GM12878 (cell line): ENCODE measurements at regions not wholly inside any gene's neighbourhood (a gene's known extent, or its start where the extent isn't known, plus 50 kb on each side); places are given as distances from the start of the nearest gene placed in this dataset.
"Not testable (repeated sequence)": the region's sequence is repeated elsewhere in the genome, so short reads cannot be mapped to it uniquely, and the experiment has no call there.

Experiments used
- CBX5 ChIP-seq: sonication (generic); IDR thresholded peaks from 2 replicates; pipeline ENCODE4 v1.6.1; 2016; ENCODE audit warnings: low read depth, moderate library complexity, mild to moderate bottlenecking, inconsistent platforms
- EZH2 ChIP-seq: IDR thresholded peaks from 2 replicates; pipeline ENCODE4 v1.6.1; 2012; ENCODE audit warnings: low read depth, mild to moderate bottlenecking, control low read depth, inconsistent platforms, low read length, borderline replicate concordance; ENCODE audit not compliant: control insufficient read depth
- HDAC2 ChIP-seq: fragments of 200-600 bp; sonication (generic); IDR thresholded peaks from 2 replicates; pipeline ENCODE4 v1.6.1; 2017
- MEF2A ChIP-seq: IDR thresholded peaks from 2 replicates; pipeline ENCODE4 v1.6.1; 2011; ENCODE audit warnings: low read depth, mild to moderate bottlenecking, low read length, moderate library complexity; ENCODE audit not compliant: insufficient read depth
- MXI1 ChIP-seq: fragments of 150-350 bp; IDR thresholded peaks from 2 replicates; pipeline ENCODE4 v1.6.1; 2011; ENCODE audit warnings: low read depth, mild to moderate bottlenecking, inconsistent platforms, low read length, improper control_type of control experiment
- NFXL1 ChIP-seq: fragments of 450-650 bp; IDR thresholded peaks from 2 replicates; pipeline ENCODE4 v1.6.1; 2017; ENCODE audit warnings: antibody characterized with exemption, mild to moderate bottlenecking, borderline replicate concordance
- POLR2A ChIP-seq: IDR thresholded peaks from 2 replicates; pipeline ENCODE4 v1.6.1; 2011; ENCODE audit warnings: low read depth, mild to moderate bottlenecking, low read length
- POLR2AphosphoS5 ChIP-seq: IDR thresholded peaks from 2 replicates; pipeline ENCODE4 v1.6.1; 2011; ENCODE audit warnings: mild to moderate bottlenecking, low read length, inconsistent platforms
- RAD21 ChIP-seq: IDR thresholded peaks from 2 replicates; pipeline ENCODE4 v1.6.1; 2011; ENCODE audit warnings: mild to moderate bottlenecking, low read depth, low read length, moderate library complexity; ENCODE audit not compliant: insufficient read depth
- RELA ChIP-seq: fragments of 450-650 bp; IDR thresholded peaks from 2 replicates; pipeline ENCODE4 v1.8.0; 2014; ENCODE audit warnings: borderline replicate concordance; ENCODE audit not compliant: partially characterized antibody
- SRF ChIP-seq, 2 experiments: IDR thresholded peaks; 2 replicates each; pipeline ENCODE4 v1.6.1; 2011; ENCODE audit warnings: low read depth in 2 of 2, low read length in 2 of 2, mild to moderate bottlenecking in 1 of 2, moderate library complexity in 1 of 2
- TF ChIP-seq, protein P1 (sequence below): fragments of 450-650 bp; IDR thresholded peaks from 2 replicates; pipeline ENCODE4 v1.6.1; 2017; ENCODE audit warnings: borderline replicate concordance
- TF ChIP-seq, protein P2 (sequence below), 3 experiments: IDR thresholded peaks in 2 of 3; conservative IDR thresholded peaks in 1 of 3; 2 replicates each; pipeline ENCODE4 v1.5.1; 2011; ENCODE audit warnings: low read depth in 3 of 3, low read length in 3 of 3, mild to moderate bottlenecking in 3 of 3, control low read depth in 2 of 3, moderate library complexity in 2 of 3, inconsistent platforms in 1 of 3, mixed read lengths in 1 of 3; ENCODE audit not compliant: control insufficient read depth in 2 of 3, insufficient read depth in 1 of 3; ENCODE audit errors: extremely low read depth in 1 of 3

DNA sequence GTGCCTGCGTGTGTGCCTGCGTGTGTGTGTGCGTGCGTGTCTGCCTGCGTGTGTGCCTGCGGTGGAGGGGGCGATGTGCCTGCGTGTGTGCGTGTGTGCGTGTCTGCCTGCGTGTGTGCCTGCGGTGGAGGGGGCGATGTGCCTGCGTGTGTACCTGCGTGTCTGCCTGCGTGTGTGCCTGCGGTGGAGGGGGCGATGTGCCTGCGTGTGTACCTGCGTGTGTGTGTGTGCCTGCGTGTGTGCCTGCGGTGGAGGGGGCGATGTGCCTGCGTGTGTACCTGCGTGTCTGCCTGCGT is 116.7 kb upstream of the ZNF516 start:
- not testable (repeated sequence) for TF ChIP-seq EZH2; MXI1; POLR2A; RELA; RAD21; MEF2A; NFXL1; POLR2AphosphoS5; CBX5; SRF (IDR thresholded peaks at IDR 0.05; ENCODE audit: low read depth in 2 of 2, low read length in 2 of 2); HDAC2
- TF ChIP-seq, protein P1, sequence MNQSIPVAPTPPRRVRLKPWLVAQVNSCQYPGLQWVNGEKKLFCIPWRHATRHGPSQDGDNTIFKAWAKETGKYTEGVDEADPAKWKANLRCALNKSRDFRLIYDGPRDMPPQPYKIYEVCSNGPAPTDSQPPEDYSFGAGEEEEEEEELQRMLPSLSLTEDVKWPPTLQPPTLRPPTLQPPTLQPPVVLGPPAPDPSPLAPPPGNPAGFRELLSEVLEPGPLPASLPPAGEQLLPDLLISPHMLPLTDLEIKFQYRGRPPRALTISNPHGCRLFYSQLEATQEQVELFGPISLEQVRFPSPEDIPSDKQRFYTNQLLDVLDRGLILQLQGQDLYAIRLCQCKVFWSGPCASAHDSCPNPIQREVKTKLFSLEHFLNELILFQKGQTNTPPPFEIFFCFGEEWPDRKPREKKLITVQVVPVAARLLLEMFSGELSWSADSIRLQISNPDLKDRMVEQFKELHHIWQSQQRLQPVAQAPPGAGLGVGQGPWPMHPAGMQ = not testable (repeated sequence)
- TF ChIP-seq, protein P2, sequence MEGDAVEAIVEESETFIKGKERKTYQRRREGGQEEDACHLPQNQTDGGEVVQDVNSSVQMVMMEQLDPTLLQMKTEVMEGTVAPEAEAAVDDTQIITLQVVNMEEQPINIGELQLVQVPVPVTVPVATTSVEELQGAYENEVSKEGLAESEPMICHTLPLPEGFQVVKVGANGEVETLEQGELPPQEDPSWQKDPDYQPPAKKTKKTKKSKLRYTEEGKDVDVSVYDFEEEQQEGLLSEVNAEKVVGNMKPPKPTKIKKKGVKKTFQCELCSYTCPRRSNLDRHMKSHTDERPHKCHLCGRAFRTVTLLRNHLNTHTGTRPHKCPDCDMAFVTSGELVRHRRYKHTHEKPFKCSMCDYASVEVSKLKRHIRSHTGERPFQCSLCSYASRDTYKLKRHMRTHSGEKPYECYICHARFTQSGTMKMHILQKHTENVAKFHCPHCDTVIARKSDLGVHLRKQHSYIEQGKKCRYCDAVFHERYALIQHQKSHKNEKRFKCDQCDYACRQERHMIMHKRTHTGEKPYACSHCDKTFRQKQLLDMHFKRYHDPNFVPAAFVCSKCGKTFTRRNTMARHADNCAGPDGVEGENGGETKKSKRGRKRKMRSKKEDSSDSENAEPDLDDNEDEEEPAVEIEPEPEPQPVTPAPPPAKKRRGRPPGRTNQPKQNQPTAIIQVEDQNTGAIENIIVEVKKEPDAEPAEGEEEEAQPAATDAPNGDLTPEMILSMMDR (IDR thresholded peaks at IDR 0.05 in 2 of 3, conservative IDR thresholded peaks at IDR 0.05 in 1 of 3; ENCODE audit: control insufficient read depth in 2 of 3, extremely low read depth in 1 of 3, insufficient read depth in 1 of 3, low read depth in 3 of 3, low read length in 3 of 3) = not testable (repeated sequence)
